ENCODE measurements at regions not wholly inside any gene's neighbourhood (a gene's known extent, or its start where the extent isn't known, plus 50 kb on each side); places are given as distances from the start of the nearest gene placed in this dataset.
"Not testable (repeated sequence)": the region's sequence is repeated elsewhere in the genome, so short reads cannot be mapped to it uniquely, and the experiment has no call there.

- DNase-seq: no peak
Observed at GRCh38 chr14:21941885-21942284, 268.3 kb upstream of the OR4E1 start.

- no peak for DNase-seq
Observed at GRCh38 chr14:21940887-21941856, 267.6 kb upstream of the OR4E1 start.

- DNase-seq: no peak
Observed at GRCh38 chr14:21939836-21940235, 266.2 kb upstream of the OR4E1 start.

- DNase-seq: no peak
Observed at GRCh38 chr14:21937996-21938395, 264.4 kb upstream of the OR4E1 start.

- no peak for DNase-seq
Observed at GRCh38 chr14:21933681-21934080, 260.1 kb upstream of the OR4E1 start.

- no peak for DNase-seq
Observed at GRCh38 chr14:21924479-21924878, 250.9 kb upstream of the OR4E1 start.

GRCh38 chr14:21923820-21924219 lies 250.2 kb upstream of the OR4E1 start:
- DNase-seq: no peak

GRCh38 chr14:21921453-21921852 lies 247.8 kb upstream of the OR4E1 start:
- DNase-seq: no peak

GRCh38 chr14:21917699-21918436 lies 244.2 kb upstream of the OR4E1 start:
- DNase-seq: no peak

- DNase-seq: no peak
Observed at GRCh38 chr14:21915826-21916225, 242.2 kb upstream of the OR4E1 start.

- DNase-seq: no peak
Observed at GRCh38 chr14:21913759-21914158, 240.1 kb upstream of the OR4E1 start.

GRCh38 chr14:21912367-21912766 lies 238.7 kb upstream of the OR4E1 start:
- no peak for DNase-seq

GRCh38 chr14:21911877-21912276 lies 238.3 kb upstream of the OR4E1 start:
- no peak for DNase-seq

- no peak for DNase-seq
Observed at GRCh38 chr14:21910260-21910659, 236.6 kb upstream of the OR4E1 start.

- DNase-seq: no peak
Observed at GRCh38 chr14:21902561-21903181, 229.1 kb upstream of the OR4E1 start.

GRCh38 chr14:21894898-21895194 lies 221.2 kb upstream of the OR4E1 start:
- DNase-seq: not testable (repeated sequence)

GRCh38 chr14:21894003-21894897 lies 220.6 kb upstream of the OR4E1 start:
- DNase-seq: no peak

GRCh38 chr14:21891921-21892320 lies 218.3 kb upstream of the OR4E1 start:
- DNase-seq: no peak

- DNase-seq: no peak
Observed at GRCh38 chr14:21884995-21885394, 211.4 kb upstream of the OR4E1 start.

- DNase-seq: no peak
Observed at GRCh38 chr14:21882226-21882625, 208.6 kb upstream of the OR4E1 start.

GRCh38 chr14:21880918-21881317 lies 207.3 kb upstream of the OR4E1 start:
- DNase-seq: no peak

- DNase-seq: no peak
Observed at GRCh38 chr14:21875791-21876190, 202.2 kb upstream of the OR4E1 start.

GRCh38 chr14:21874946-21875345 lies 201.3 kb upstream of the OR4E1 start:
- no peak for DNase-seq

All from right forelimb (tissue), 1 donor.